OCI-LY1 (cell line): ENCODE measurements at regions not wholly inside any gene's neighbourhood (a gene's known extent, or its start where the extent isn't known, plus 50 kb on each side); places are given as distances from the start of the nearest gene placed in this dataset.

Experiments
- H2AFZ ChIP-seq: fragments of 200-600 bp; sonication (generic), shearing (Covaris generic); 2 replicates; pipeline ENCODE4 v1.6.0; 2014; ENCODE audit warnings: antibody characterized with exemption, mild to moderate bottlenecking, low read length
- H3F3A ChIP-seq: fragments of 200-600 bp; sonication (generic), shearing (Covaris generic); 2 replicates; pipeline ENCODE4 v1.6.0; 2014; ENCODE audit warnings: mild to moderate bottlenecking, antibody characterized with exemption, low read length, moderate library complexity; ENCODE audit not compliant: insufficient read depth
- H3K27ac ChIP-seq: fragments of 200-600 bp; sonication (generic); 2 replicates; pipeline ENCODE4 v1.5.1; 2014; ENCODE audit warnings: low read length, mixed run types, mild to moderate bottlenecking, low read depth; ENCODE audit not compliant: poor library complexity, severe bottlenecking
- H3K27me3 ChIP-seq: fragments of 200-600 bp; sonication (generic); 2 replicates; pipeline ENCODE4 v1.6.0; 2014; ENCODE audit warnings: antibody characterized with exemption, mild to moderate bottlenecking, low read length, moderate library complexity; ENCODE audit not compliant: insufficient read depth
- H3K36me3 ChIP-seq: fragments of 200-600 bp; sonication (generic); 2 replicates; pipeline ENCODE4 v1.6.1; 2014; ENCODE audit warnings: mild to moderate bottlenecking, antibody characterized with exemption, low read length, moderate library complexity, mixed read lengths; ENCODE audit not compliant: insufficient read depth
- H3K4me1 ChIP-seq: fragments of 200-600 bp; sonication (generic); 2 replicates; pipeline ENCODE4 v1.5.1; 2014; ENCODE audit warnings: mild to moderate bottlenecking, low read length, moderate library complexity; ENCODE audit not compliant: insufficient read depth, severe bottlenecking
- H3K4me2 ChIP-seq: fragments of 200-600 bp; sonication (generic), shearing (Covaris generic); 2 replicates; pipeline ENCODE4 v1.6.1; 2014; ENCODE audit warnings: low read length
- H3K4me3 ChIP-seq: fragments of 200-600 bp; sonication (generic); 2 replicates; pipeline ENCODE4 v1.5.1; 2014; ENCODE audit warnings: low read length, low read depth, mild to moderate bottlenecking, mixed read lengths; ENCODE audit not compliant: poor library complexity, severe bottlenecking
- H3K79me2 ChIP-seq: fragments of 200-600 bp; shearing (Covaris generic); 2 replicates; pipeline ENCODE4 v1.6.1; 2016; ENCODE audit warnings: mixed run types, low read length, mixed read lengths; ENCODE audit not compliant: insufficient read depth
- H3K9ac ChIP-seq: fragments of 200-600 bp; sonication (generic), shearing (Covaris generic); 2 replicates; pipeline ENCODE4 v1.6.1; 2014; ENCODE audit warnings: mild to moderate bottlenecking, low read length, mixed read lengths
- H3K9me2 ChIP-seq: fragments of 200-600 bp; sonication (generic), shearing (Covaris generic); 2 replicates; pipeline ENCODE4 v1.6.1; 2014; ENCODE audit warnings: low read depth, mild to moderate bottlenecking, low read length, mixed read lengths
- H3K9me3 ChIP-seq: fragments of 200-600 bp; shearing (Covaris generic); 2 replicates; pipeline ENCODE4 v1.6.1; 2014; ENCODE audit warnings: low read length, mixed read lengths
- H4K20me1 ChIP-seq: fragments of 200-600 bp; sonication (generic), shearing (Covaris generic); 2 replicates; pipeline ENCODE4 v1.6.0; 2016; ENCODE audit warnings: mild to moderate bottlenecking, low read length; ENCODE audit not compliant: insufficient read depth
- EZH2 ChIP-seq: fragments of 200-600 bp; sonication (generic), shearing (Covaris generic); IDR thresholded peaks from 2 replicates; pipeline ENCODE4 v1.8.0; 2017; ENCODE audit warnings: borderline replicate concordance, mixed run types, mild to moderate bottlenecking, antibody characterized with exemption, low read length, moderate library complexity, mixed read lengths
- TF ChIP-seq, protein P1 (sequence below): fragments of 200-600 bp; sonication (generic), shearing (Covaris generic); IDR thresholded peaks from 2 replicates; pipeline ENCODE4 v1.5.1; 2017; ENCODE audit warnings: mild to moderate bottlenecking, antibody characterized with exemption, low read length, moderate library complexity, mixed read lengths

GRCh38 chr11:128269466-128269865, 317.9 kb downstream of the ETS1 start:
- H3F3A ChIP-seq: no peaks in the 10 kb centered on the region
- no peaks in the 10 kb centered on the region for H3K9me3 ChIP-seq
- H2AFZ ChIP-seq: no peak overlapping the region
- H3K36me3 ChIP-seq: no peaks in the 10 kb centered on the region
- no peak overlapping the region for H3K9ac ChIP-seq
- H4K20me1 ChIP-seq: no peaks in the 10 kb centered on the region
- no peak overlapping the region for H3K27ac ChIP-seq
- H3K9me2 ChIP-seq: no peaks in the 10 kb centered on the region
- TF ChIP-seq, protein P1, sequence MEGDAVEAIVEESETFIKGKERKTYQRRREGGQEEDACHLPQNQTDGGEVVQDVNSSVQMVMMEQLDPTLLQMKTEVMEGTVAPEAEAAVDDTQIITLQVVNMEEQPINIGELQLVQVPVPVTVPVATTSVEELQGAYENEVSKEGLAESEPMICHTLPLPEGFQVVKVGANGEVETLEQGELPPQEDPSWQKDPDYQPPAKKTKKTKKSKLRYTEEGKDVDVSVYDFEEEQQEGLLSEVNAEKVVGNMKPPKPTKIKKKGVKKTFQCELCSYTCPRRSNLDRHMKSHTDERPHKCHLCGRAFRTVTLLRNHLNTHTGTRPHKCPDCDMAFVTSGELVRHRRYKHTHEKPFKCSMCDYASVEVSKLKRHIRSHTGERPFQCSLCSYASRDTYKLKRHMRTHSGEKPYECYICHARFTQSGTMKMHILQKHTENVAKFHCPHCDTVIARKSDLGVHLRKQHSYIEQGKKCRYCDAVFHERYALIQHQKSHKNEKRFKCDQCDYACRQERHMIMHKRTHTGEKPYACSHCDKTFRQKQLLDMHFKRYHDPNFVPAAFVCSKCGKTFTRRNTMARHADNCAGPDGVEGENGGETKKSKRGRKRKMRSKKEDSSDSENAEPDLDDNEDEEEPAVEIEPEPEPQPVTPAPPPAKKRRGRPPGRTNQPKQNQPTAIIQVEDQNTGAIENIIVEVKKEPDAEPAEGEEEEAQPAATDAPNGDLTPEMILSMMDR: no peak
- TF ChIP-seq EZH2: no peak
- H3K4me2 ChIP-seq: no peak overlapping the region
- peaks cover 6% of the 10 kb centered on the region for H3K4me1 ChIP-seq
- no peaks in the 10 kb centered on the region for H3K79me2 ChIP-seq
- no peak overlapping the region for H3K4me3 ChIP-seq
- H3K27me3 ChIP-seq: no peaks in the 10 kb centered on the region

- TF ChIP-seq, protein P1: no peak
- no peak for TF ChIP-seq EZH2
- Histone ChIP-seq H3K4me1 (peaks cover 18% of the 10 kb centered on the region), H3K36me3 (no peaks in the 10 kb centered on the region)
These were observed 320.5 kb downstream of the ETS1 start for GRCh38 chr11:128266893-128267292.

GRCh38 chr11:128262463-128263345, 324.7 kb downstream of the ETS1 start:
- H2AFZ ChIP-seq: no peak overlapping the region
- H3K27ac ChIP-seq: peak overlapping the region; percentile 75
- no peaks in the 10 kb centered on the region for H3K9me3 ChIP-seq
- H3K9me2 ChIP-seq: no peaks in the 10 kb centered on the region
- H3K27me3 ChIP-seq: no peaks in the 10 kb centered on the region
- TF ChIP-seq EZH2: no peak
- TF ChIP-seq, protein P1: no peak
- no peak overlapping the region; the same call in 1 of the 2 replicates for H3K9ac ChIP-seq
- H3K36me3 ChIP-seq: no peaks in the 10 kb centered on the region
- peak overlapping the region; percentile 38 for H3K4me3 ChIP-seq
- peaks cover 42% of the 10 kb centered on the region for H3K4me1 ChIP-seq
- H4K20me1 ChIP-seq: no peaks in the 10 kb centered on the region
- H3F3A ChIP-seq: no peaks in the 10 kb centered on the region
- no peaks in the 10 kb centered on the region for H3K79me2 ChIP-seq
- peak overlapping the region; percentile 43; the same call in 1 of the 2 replicates for H3K4me2 ChIP-seq

More at GRCh38 chr11:128266893-128267292, 320.5 kb downstream of the ETS1 start:
- Histone ChIP-seq H3K4me2 (no peak overlapping the region), H3K9me2 (no peaks in the 10 kb centered on the region), H3K79me2 (no peaks in the 10 kb centered on the region), H3K27ac (no peak overlapping the region), H3K27me3 (no peaks in the 10 kb centered on the region), H4K20me1 (no peaks in the 10 kb centered on the region), H2AFZ (no peak overlapping the region), H3F3A (no peaks in the 10 kb centered on the region), H3K9ac (no peak overlapping the region), H3K9me3 (no peaks in the 10 kb centered on the region), H3K4me3 (no peak overlapping the region)
